GM20000 (cell line): ENCODE measurements at regions not wholly inside any gene's neighbourhood (a gene's known extent, or its start where the extent isn't known, plus 50 kb on each side); places are given as distances from the start of the nearest gene placed in this dataset.

ENCODE experiments used
- DNase-seq: peaks from one replicate; pipeline ENCODE4 v3.0.0; 2012; ENCODE audit warnings: low spot score
- CTCF ChIP-seq: IDR thresholded peaks from 2 replicates; pipeline ENCODE4 v1.5.1; 2012; ENCODE audit warnings: mild to moderate bottlenecking, control low read depth; ENCODE audit errors: extremely low read depth, missing control alignments

- DNase-seq = no peak
- TF ChIP-seq CTCF = no peak
Observed at GRCh38 chr6:147005499-147005898, 198.7 kb upstream of the STXBP5 start.

- TF ChIP-seq CTCF = no peak
- no peak for DNase-seq
Observed at GRCh38 chr6:147007441-147007840, 196.8 kb upstream of the STXBP5 start.

GRCh38 chr6:147009358-147009757, 194.9 kb upstream of the STXBP5 start:
- no peak for DNase-seq
- no peak for TF ChIP-seq CTCF

GRCh38 chr6:147015674-147016073, 188.5 kb upstream of the STXBP5 start:
- DNase-seq = no peak
- TF ChIP-seq CTCF = no peak

- DNase-seq = no peak
- no peak for TF ChIP-seq CTCF
Observed at GRCh38 chr6:147016440-147016839, 187.8 kb upstream of the STXBP5 start.

GRCh38 chr6:147017153-147017552, 187.1 kb upstream of the STXBP5 start:
- DNase-seq = no peak
- TF ChIP-seq CTCF = no peak

- no peak for TF ChIP-seq CTCF
- no peak for DNase-seq
Observed at GRCh38 chr6:147019001-147019400, 185.2 kb upstream of the STXBP5 start.
